ENCODE measurements at regions not wholly inside any gene's neighbourhood (a gene's known extent, or its start where the extent isn't known, plus 50 kb on each side); places are given as distances from the start of the nearest gene placed in this dataset.
A peak's percentile ranks its signal among the peaks of the same experiment; 100 is the strongest.

DNA sequence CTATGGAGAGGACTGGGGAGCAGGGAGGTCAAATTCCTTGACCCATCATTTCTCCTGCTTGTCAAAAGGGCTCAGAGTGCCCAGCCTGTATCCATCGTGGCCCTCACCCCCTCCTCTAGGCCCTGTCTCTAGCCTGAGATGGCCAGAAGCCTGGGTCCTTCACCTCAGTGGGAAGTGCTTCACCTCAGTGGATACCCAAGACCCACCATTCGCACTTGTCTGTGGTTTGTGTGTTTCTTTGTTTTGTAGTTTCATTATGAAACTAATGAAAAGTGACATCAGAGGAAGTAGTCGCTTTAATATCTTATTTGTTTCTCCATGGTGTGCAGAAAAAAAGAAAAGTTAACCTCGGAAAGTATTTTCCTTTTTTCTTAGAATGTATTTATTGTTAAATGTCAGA is 194.0 kb upstream of the CADM1 start:
- FAIRE-seq: no peak

GRCh38 chr11:115696563-115696962 is 192.3 kb upstream of the CADM1 start:
- FAIRE-seq: no peak

DNA sequence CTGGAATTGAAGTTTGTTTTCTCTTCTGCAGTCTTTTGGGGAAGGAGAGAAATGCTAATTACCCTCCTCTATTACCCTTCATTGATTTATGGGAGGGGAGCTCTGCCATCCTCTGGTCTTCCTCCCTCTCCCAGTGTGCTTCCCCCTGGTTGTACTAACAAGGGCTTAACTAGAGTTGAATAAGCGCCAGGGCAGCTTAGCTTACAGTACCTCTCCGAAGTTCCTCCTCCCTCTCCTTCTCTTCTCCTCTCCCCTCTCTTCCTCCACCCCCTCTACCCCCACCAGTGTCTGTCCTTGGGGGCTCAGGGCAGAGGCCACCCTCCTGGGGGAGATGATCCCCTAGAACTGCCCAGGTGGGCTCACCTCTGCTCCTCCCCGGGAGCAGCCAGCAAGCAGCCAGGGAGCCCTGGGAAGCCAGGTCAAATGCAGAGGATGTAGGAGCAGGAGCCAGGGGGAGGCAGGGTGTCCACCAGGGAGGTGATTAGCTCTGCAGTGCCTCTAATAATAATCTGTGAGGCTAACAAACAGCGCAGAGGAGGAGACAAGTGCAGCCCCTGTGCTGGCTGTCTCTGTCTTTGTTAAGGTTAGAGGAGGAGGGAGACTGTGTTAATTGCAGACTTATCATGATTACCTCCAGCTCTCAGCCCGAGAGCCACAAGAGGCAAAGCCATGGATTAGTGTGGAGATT is 191.6 kb upstream of the CADM1 start:
- FAIRE-seq: no peak

DNA sequence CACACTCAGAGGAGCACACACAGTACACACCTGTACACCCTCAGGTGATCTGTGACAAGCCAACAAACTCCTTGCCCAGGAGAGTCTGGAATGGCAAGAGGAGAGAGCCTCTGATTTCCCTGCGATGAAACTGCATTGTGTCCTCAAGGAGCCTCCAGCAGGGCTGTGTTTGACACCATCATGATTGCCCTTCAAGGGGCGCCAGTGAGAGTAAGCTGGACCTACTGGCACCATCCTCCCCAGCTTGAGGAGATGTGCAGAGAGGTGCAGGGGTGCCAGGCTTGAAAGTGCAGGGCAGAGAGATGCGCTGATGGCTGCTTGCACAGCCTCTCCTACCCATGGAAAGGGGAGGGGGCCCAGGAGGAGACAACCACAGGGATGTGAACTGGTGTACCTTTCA is 188.8 kb upstream of the CADM1 start:
- FAIRE-seq: no peak

DNA sequence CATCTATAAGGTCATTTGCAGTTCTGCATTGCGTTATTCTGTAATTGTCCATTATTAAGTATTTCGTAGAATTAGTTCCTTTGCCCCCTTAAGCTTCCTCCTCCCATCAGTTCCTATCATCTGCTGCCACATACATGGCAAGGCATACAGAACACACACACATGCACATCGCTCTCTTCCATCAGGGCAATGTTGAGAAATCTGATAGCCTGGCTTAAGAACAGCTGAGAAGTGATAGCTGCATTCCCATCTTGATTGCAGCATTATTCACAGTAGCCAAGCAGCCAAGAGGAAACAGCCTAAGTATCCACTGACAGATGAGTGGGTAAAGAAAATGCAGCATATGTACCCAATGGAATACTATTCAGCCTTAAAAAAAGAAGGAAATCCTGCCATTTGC is 186.8 kb upstream of the CADM1 start:
- FAIRE-seq: no peak

DNA sequence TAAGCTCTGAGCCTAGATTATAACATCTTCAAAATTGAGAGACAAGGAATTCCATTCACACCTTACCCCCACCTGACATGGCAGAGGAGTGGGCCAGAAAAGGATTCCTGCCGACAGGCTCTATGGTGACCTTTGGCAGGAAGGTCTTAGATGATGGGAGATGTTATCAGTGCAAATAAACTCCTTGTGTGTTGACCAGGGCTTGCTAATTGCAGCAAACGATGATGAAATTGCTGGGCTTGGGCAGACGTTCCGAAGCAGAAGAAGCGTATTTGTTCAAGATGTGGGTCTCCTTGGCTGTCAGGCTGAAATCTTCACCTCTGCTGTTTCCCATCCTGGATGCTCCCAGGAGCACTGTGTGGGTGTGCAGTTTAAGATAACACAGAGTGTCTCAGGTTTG is 183.7 kb upstream of the CADM1 start:
- no peak for FAIRE-seq

DNA sequence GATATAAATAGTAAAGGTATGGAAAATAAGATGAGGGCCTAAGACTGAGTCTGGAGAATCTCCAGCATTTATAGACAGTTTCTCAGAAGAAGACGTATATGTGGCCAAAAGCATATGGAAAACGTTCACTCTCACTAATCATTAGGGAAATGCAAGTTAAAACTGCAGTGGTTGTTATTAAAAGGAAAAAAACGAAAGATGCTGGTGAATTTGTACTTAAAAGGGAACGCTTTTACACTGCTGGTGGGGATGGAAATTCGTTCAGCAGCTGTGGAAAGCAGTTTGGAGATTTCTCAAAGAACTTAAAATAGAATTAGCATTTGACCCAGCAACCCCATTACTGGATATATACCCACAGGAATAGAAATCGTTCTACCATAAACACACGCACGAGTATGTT is 180.5 kb upstream of the CADM1 start:
- no peak for FAIRE-seq

DNA sequence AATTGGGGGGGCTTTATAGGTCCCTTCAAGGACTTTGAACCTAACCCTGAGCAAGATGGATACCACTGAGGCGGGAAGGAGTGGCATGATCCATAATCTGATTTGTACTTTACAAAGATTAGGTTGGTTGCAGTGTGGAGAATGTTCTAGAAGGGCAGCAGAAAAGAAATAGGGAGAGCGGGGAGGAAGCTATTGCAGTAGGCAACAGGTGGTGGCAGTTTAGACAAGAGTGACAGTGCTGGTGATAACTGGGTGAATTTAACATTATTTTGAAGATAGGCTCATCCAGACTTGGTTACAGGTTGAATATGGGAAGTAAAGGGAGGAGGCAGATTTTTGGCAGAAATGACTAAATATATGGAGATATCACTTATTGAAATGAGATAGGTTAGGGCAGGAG is 179.9 kb upstream of the CADM1 start:
- FAIRE-seq: no peak

GRCh38 chr11:115682888-115683287 is 178.7 kb upstream of the CADM1 start:
- FAIRE-seq: no peak

DNA sequence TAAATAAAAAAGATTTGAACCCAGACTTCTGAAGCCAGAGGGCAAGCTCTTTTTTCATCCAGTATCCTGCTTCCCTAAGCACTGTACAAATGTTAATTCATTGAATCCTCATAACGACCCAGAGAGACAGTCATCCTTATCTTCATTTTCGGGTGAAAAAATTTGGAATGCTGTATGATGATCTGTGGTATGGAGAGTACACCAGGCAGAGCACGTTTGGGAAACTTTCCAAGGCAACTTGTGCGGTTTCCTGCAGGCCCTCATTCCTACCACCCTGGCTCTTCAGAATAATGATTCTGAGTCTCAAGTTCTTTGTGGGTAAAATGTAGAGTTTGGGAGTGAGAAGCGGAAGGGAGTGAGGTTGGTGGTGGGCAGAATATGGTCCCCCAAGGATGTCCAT is 177.9 kb upstream of the CADM1 start:
- FAIRE-seq: no peak

GRCh38 chr11:115679945-115680344 is 175.7 kb upstream of the CADM1 start:
- FAIRE-seq: no peak

GRCh38 chr11:115678942-115679341 is 174.7 kb upstream of the CADM1 start:
- no peak for FAIRE-seq

- FAIRE-seq: no peak
Observed at GRCh38 chr11:115677190-115677589, 173.0 kb upstream of the CADM1 start.

DNA sequence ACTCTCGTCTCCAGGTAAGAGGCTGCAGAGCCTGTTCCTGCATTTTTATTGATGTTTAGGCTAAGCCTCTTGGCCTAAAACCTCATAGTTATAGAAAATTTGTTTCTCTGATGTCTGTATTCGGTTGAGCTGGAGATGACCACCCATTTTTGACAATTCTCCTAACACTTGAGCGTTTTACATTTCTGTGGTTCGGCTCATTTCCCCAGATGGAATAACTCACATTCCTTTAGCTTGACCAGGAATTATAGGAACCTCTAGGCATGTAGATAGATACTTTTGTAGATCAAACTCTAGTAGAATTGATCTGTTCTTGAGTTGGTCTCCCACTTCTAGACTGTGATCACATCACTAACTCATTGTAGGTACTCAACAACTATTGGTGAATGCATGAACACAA is 172.6 kb upstream of the CADM1 start:
- no peak for FAIRE-seq

GRCh38 chr11:115676206-115676605 is 172.0 kb upstream of the CADM1 start:
- no peak for FAIRE-seq

- no peak for FAIRE-seq
Observed at GRCh38 chr11:115674937-115675544, 170.8 kb upstream of the CADM1 start.

DNA sequence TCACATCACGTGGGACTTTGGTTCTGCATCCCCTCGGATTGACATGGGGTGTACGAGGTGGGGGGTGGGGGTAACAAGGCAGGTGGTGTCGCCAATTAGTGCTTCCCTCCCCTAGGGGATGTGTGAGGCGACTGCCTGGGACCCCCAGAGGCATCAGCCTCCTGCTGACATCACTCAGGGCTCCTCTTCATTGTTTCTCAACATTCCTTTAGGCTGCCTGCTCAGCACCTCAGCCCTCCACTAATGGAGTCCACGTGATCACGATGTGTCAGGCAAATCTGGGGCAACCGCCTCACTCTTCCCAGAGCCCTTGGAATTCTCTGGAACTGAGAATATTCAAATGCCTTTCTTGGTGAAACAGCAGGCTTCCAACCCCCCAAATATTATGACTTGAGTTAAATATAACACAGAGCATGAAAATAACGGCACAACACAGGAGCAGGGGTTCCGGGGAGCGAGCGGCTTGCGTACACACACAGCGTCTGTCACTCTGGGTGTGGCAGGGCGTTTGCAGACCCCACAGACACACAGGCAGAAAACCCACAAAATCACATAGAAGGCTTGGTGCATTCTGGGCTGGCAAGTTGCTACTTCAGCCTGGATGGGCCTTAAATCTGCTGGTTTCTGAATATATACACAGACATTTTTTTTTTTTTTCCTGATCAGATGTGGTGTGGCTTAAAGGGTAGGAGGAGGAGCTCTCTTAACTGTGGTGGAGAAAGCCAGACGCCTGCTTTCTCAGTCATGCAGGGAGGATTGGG is 170.1 kb upstream of the CADM1 start:
- FAIRE-seq: no peak

DNA sequence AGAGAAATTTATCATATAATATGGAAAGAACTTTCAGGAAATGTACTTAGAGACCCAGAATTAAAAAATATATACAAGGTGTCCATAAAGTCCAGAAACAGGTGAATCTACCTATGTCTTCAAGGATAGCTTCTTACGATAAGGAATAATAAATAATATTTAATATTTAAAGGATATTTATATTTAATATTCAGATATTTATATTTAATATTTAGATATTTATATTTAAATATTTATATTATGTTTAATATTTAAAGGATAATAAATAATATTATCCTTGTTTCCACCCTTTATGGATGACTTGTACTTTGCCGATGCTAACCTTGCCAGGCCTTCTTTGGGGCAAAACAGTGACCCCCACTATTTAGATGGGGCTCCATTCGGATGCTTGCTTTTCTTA is 169.5 kb upstream of the CADM1 start:
- peak; percentile 51 for FAIRE-seq

DNA sequence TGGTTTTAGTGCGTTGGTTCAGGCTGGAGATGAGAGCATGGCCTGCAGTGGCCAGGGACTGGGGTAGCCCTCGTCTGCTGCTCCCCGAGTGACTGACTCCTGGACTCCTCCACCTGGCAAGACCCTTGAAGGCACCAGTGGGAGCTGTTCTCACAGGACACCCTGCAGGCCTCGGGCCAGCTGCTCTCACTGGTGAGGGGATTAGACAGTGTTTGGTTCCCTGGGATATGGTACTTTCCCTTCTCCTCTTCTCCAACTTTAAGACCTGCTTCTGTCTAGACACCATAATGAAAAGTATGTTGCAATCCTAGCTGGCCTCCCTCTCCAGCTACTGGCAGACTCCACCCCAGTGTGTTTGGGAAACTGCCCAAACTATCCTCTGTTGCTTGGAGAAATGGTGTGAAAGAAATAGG is 168.8 kb upstream of the CADM1 start:
- FAIRE-seq: no peak

GRCh38 chr11:115672412-115672811 is 168.2 kb upstream of the CADM1 start:
- FAIRE-seq: no peak

DNA sequence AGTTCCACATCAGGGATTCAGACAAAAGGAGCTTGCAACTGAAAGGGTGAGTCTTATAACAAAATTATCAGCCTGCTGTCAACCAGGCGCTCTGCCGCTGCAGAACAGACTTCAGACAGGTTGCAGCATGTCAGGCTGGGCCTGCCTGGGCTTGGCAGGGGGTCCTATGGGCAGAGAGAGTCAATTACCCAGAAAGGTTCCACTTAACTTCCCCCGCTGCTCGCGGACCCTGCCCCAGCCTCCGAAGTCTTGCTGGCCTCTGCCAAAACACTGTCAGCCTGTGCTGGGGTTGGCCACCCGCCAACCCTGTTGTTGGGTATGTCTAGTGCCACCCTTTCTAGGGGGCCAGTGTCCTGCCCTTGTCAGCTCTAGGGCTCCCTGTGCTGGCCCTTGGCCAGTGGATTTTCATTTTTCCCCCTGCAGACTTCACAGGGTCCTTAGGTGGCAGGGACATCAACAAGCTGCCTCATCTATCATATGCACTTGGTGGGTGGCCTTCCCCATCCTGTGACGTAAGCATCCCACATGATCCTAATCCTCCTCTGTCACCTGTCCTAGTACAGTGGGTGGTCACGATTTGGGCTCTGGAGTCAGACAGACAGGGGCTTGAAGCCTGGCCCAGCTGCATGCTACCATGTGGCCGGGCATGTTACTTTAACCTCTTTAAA is 166.5 kb upstream of the CADM1 start:
- FAIRE-seq: no peak

DNA sequence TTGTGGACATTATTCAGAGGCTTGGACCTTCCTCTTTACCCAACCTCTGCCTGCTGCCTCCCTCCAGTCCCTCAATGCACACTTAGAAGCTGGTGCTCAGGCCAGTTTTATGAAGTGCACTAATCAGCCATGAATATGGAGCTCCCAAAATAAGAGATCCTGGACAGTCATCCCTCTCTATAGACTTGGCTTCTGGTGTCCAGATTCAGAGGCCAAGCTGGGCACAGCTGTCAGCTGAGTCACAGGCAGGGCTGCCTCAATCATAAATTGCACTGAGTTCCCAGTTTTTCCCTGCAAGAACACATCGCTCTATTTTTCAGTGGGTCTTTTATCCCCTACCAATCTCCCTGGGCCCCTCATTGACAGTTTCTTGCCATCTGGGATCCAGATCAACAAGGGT is 161.7 kb upstream of the CADM1 start:
- no peak for FAIRE-seq

GRCh38 chr11:115665175-115665821 is 161.1 kb upstream of the CADM1 start:
- FAIRE-seq: no peak

Measured in colon (tissue), 2 donors.